ENCODE measurements at regions not wholly inside any gene's neighbourhood (a gene's known extent, or its start where the extent isn't known, plus 50 kb on each side); places are given as distances from the start of the nearest gene placed in this dataset.
A peak's percentile ranks its signal among the peaks of the same experiment; 100 is the strongest.

GRCh38 chr18:44497311-44497710 is 183.4 kb upstream of the SETBP1 start:
- no peak for DNase-seq (ENCODE audit: low read depth in 2 of 2)

GRCh38 chr18:44497757-44498490 is 182.8 kb upstream of the SETBP1 start:
- DNase-seq (ENCODE audit: low read depth in 2 of 2), result no peak

GRCh38 chr18:44500808-44501610 is 179.7 kb upstream of the SETBP1 start:
- no peak for DNase-seq (ENCODE audit: low read depth in 2 of 2)

GRCh38 chr18:44502221-44502620 is 178.5 kb upstream of the SETBP1 start:
- DNase-seq (ENCODE audit: low read depth in 2 of 2), result no peak

GRCh38 chr18:44502790-44503189 is 177.9 kb upstream of the SETBP1 start:
- no peak for DNase-seq (ENCODE audit: low read depth in 2 of 2)

- DNase-seq (ENCODE audit: low read depth in 2 of 2), result no peak
Observed at GRCh38 chr18:44503854-44504253, 176.8 kb upstream of the SETBP1 start.

GRCh38 chr18:44507729-44508325 is 172.9 kb upstream of the SETBP1 start:
- DNase-seq (ENCODE audit: low read depth in 2 of 2), result peak in 1 of 2 donors; percentile 2

GRCh38 chr18:44508474-44508873 is 172.2 kb upstream of the SETBP1 start:
- no peak for DNase-seq (ENCODE audit: low read depth in 2 of 2)

GRCh38 chr18:44509048-44509447 is 171.6 kb upstream of the SETBP1 start:
- DNase-seq (ENCODE audit: low read depth in 2 of 2), result no peak

- no peak for DNase-seq (ENCODE audit: low read depth in 2 of 2)
Observed at GRCh38 chr18:44510390-44510789, 170.3 kb upstream of the SETBP1 start.

- no peak for DNase-seq (ENCODE audit: low read depth in 2 of 2)
Observed at GRCh38 chr18:44513233-44513632, 167.5 kb upstream of the SETBP1 start.

GRCh38 chr18:44514106-44514505 is 166.6 kb upstream of the SETBP1 start:
- no peak for DNase-seq (ENCODE audit: low read depth in 2 of 2)

GRCh38 chr18:44514766-44515165 is 165.9 kb upstream of the SETBP1 start:
- no peak for DNase-seq (ENCODE audit: low read depth in 2 of 2)

- no peak for DNase-seq (ENCODE audit: low read depth in 2 of 2)
Observed at GRCh38 chr18:44516450-44516849, 164.2 kb upstream of the SETBP1 start.

GRCh38 chr18:44517136-44517535 is 163.6 kb upstream of the SETBP1 start:
- no peak for DNase-seq (ENCODE audit: low read depth in 2 of 2)

GRCh38 chr18:44518091-44518615 is 162.5 kb upstream of the SETBP1 start:
- DNase-seq (ENCODE audit: low read depth in 2 of 2), result no peak

GRCh38 chr18:44518666-44519065 is 162.0 kb upstream of the SETBP1 start:
- no peak for DNase-seq (ENCODE audit: low read depth in 2 of 2)

- no peak for DNase-seq (ENCODE audit: low read depth in 2 of 2)
Observed at GRCh38 chr18:44520981-44521667, 159.6 kb upstream of the SETBP1 start.

- DNase-seq (ENCODE audit: low read depth in 2 of 2), result no peak
Observed at GRCh38 chr18:44521668-44522022, 159.0 kb upstream of the SETBP1 start.

GRCh38 chr18:44526705-44527415 is 153.8 kb upstream of the SETBP1 start:
- no peak for DNase-seq (ENCODE audit: low read depth in 2 of 2)

GRCh38 chr18:44533071-44533470 is 147.6 kb upstream of the SETBP1 start:
- DNase-seq (ENCODE audit: low read depth in 2 of 2), result no peak
